ENCODE measurements at regions not wholly inside any gene's neighbourhood (a gene's known extent, or its start where the extent isn't known, plus 50 kb on each side); places are given as distances from the start of the nearest gene placed in this dataset.

GRCh38 chr11:105553025-105553424, 56.8 kb upstream of the GRIA4 start:
- peaks cover 4% of the 10 kb centered on the region for H3K27me3 Mint-ChIP-seq
- H3K4me3 Mint-ChIP-seq, result no peak overlapping the region
- no peaks in the 10 kb centered on the region for H3K9me3 Mint-ChIP-seq
- no peaks in the 10 kb centered on the region for H3K4me1 Mint-ChIP-seq
- H3K36me3 Mint-ChIP-seq, result no peaks in the 10 kb centered on the region
- H3K27ac Mint-ChIP-seq, result no peak overlapping the region

DNA sequence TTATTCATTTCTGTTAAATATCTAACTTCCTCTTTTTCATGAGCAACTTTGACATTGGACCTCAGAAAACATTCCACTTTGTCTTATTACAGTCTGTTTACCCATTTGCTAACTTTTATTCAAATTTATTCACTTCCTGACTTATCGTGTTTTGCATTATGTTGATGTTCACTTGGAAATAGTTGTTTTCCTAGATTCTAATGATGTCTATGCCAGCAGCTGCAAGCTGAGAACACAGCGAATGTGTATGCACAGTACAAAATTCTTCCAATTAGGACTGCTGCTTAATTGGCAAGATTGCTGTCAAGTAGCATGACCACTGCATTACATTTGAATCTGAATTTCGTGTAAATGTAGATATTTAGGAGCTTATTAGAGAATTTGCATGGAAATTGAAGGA, 61.5 kb upstream of the GRIA4 start:
- Mint-ChIP-seq H3K27me3 (peaks cover under 1% of the 10 kb centered on the region), H3K4me3 (no peak overlapping the region), H3K27ac (no peak overlapping the region), H3K36me3 (no peaks in the 10 kb centered on the region), H3K9me3 (no peaks in the 10 kb centered on the region), H3K4me1 (no peaks in the 10 kb centered on the region)

GRCh38 chr11:105538588-105538987, 71.3 kb upstream of the GRIA4 start:
- H3K27me3 Mint-ChIP-seq, result no peaks in the 10 kb centered on the region
- no peaks in the 10 kb centered on the region for H3K9me3 Mint-ChIP-seq
- H3K36me3 Mint-ChIP-seq, result no peaks in the 10 kb centered on the region
- no peak overlapping the region for H3K4me3 Mint-ChIP-seq
- H3K27ac Mint-ChIP-seq, result no peak overlapping the region
- no peaks in the 10 kb centered on the region for H3K4me1 Mint-ChIP-seq

DNA sequence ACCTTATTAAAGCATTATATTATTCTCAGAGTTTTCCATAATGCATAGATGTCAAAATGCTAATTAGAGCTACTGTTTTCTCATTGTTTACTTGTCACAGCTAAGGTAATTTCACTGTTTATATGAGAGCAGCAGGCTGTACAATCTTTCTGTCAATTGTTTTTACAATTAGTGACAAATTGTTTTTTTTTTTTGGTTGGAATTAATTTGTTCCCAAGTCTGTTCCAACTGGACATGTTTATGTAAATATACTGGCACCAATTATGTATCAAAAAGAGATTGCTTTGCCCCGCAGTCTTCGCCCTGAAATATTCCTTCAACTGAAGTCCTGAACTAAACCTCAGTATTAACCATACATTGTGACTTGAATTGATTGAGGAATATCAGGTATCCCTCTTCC, 72.3 kb upstream of the GRIA4 start:
- Mint-ChIP-seq H3K36me3 (no peaks in the 10 kb centered on the region), H3K27ac (no peak overlapping the region), H3K9me3 (no peaks in the 10 kb centered on the region), H3K4me1 (no peaks in the 10 kb centered on the region), H3K4me3 (no peak overlapping the region), H3K27me3 (no peaks in the 10 kb centered on the region)

DNA sequence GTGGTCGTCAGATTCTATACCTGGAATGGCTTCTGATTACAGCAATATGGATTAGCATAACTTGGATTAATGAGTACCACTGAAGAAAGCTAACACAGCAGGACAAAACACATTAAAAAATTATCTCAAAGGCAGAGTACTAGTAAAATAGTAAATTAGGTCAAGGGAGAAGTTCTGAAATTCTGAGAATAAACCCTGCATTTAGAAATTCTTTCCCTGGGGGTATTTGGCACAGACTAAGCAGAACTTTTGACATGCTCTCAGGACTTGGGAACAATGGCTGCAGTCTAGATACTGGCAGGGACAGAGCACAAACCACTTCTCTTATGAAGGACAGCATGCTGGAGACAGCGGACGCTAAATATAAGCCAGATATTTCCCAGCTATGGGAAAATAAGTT, 85.6 kb upstream of the GRIA4 start:
- Mint-ChIP-seq H3K4me3 (no peak overlapping the region), H3K27ac (no peak overlapping the region), H3K9me3 (peaks cover 11% of the 10 kb centered on the region), H3K36me3 (no peaks in the 10 kb centered on the region), H3K4me1 (no peaks in the 10 kb centered on the region), H3K27me3 (peaks cover 2% of the 10 kb centered on the region)

DNA sequence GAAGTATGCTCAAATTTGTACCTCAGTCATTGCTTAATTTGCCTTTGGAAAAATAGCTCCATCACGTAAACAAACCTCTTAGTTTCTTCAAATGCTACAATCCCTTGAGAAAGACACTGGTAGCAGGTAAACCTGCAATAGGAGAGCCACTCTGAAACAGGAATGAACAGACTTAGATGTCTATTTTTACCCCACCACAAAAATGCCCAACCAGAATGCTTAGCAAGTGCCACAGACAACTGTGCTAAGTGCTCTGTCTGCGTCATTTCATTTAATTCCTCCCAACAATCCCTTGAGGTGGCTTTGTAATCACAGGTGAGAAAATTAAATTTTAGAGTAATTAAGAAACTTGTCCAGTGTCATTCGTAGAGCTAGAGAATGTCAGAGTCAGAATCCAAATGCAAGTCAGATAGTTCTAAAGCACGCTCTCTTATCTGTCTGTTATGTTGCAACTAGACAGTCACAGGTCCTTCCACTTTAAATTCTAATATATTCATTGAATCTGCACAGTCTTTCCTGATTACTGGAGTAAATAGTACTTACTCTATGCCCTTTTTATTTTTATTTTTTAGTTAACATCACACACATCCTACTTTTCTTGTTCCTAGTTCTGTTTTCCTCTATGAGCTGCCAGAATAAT, 89.0 kb upstream of the GRIA4 start:
- peaks cover 4% of the 10 kb centered on the region for H3K27me3 Mint-ChIP-seq
- H3K4me3 Mint-ChIP-seq, result no peak overlapping the region
- H3K9me3 Mint-ChIP-seq, result no peaks in the 10 kb centered on the region
- H3K36me3 Mint-ChIP-seq, result no peaks in the 10 kb centered on the region
- H3K4me1 Mint-ChIP-seq, result no peaks in the 10 kb centered on the region
- no peak overlapping the region for H3K27ac Mint-ChIP-seq

DNA sequence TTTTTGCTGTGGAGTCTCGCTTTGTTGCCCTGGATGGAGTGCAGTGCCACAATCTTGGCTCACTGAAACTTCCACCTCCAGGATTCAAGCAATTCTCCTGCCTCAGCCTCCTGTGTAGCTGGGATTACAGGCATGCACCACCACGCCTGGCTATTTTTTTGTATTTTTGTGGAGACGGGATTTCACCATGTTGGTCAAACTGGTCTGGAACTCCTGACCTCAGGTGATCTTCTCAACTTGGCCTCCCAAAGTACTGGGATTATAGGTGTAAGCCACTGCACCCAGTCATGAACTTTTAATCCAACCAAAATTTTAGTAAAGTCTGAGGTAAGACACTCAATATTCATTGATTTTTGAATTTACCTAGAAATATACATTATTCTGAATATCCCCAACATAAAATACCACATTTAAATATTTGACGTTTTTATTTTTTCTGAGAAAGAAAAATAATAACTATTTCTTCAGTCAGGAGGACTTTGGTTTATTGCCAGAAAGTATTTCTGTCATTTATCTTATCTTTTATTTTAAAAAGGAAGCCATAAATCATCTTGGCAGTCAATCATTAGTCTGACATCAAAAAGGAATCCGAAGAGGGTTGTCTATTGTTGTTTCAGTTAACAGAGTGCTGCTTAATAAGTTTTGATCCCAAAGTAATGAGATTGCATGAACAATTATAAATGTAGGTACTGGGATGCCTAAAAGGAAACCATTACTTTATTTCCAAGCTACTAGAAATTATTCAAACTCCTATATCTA, 102.2 kb upstream of the GRIA4 start:
- Mint-ChIP-seq H3K4me3 (no peak overlapping the region), H3K9me3 (no peaks in the 10 kb centered on the region), H3K27ac (no peak overlapping the region), H3K27me3 (peaks cover 4% of the 10 kb centered on the region), H3K4me1 (no peaks in the 10 kb centered on the region), H3K36me3 (no peaks in the 10 kb centered on the region)

GRCh38 chr11:105492010-105492409, 117.9 kb upstream of the GRIA4 start:
- no peak overlapping the region for H3K4me3 Mint-ChIP-seq
- H3K4me1 Mint-ChIP-seq, result no peaks in the 10 kb centered on the region
- no peak overlapping the region for H3K27ac Mint-ChIP-seq
- H3K9me3 Mint-ChIP-seq, result no peaks in the 10 kb centered on the region
- no peaks in the 10 kb centered on the region for H3K36me3 Mint-ChIP-seq
- H3K27me3 Mint-ChIP-seq, result no peaks in the 10 kb centered on the region

- H3K4me1 Mint-ChIP-seq, result no peaks in the 10 kb centered on the region
- H3K27ac Mint-ChIP-seq, result no peak overlapping the region
- no peak overlapping the region for H3K4me3 Mint-ChIP-seq
- peaks cover 1% of the 10 kb centered on the region for H3K27me3 Mint-ChIP-seq
- no peaks in the 10 kb centered on the region for H3K36me3 Mint-ChIP-seq
- no peaks in the 10 kb centered on the region for H3K9me3 Mint-ChIP-seq
Measured at GRCh38 chr11:105491394-105491793, 118.5 kb upstream of the GRIA4 start.

- H3K4me1 Mint-ChIP-seq, result no peaks in the 10 kb centered on the region
- peaks cover 2% of the 10 kb centered on the region for H3K27me3 Mint-ChIP-seq
- no peaks in the 10 kb centered on the region for H3K9me3 Mint-ChIP-seq
- H3K27ac Mint-ChIP-seq, result no peak overlapping the region
- no peak overlapping the region for H3K4me3 Mint-ChIP-seq
- H3K36me3 Mint-ChIP-seq, result no peaks in the 10 kb centered on the region
Measured at GRCh38 chr11:105490333-105490732, 119.5 kb upstream of the GRIA4 start.

DNA sequence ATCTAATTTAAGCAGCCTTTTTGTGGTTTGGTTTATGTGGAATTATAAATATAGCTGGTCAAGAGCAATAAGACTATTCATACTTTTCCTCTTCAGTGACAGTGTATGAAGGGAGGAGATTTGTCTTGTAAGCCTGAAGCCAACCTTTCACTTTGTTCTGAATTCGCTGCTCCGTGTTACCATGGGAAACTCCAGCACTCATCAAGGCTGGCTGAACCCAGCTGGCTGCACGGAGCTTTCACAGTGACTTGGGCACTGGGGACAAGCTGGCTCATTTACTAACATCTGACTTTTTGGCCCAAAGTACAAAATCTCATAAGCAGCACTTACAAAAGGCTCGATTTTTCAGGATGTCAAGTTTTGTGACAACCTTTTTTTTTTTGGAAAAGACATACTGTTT, 120.4 kb upstream of the GRIA4 start:
- Mint-ChIP-seq H3K27ac (no peak overlapping the region), H3K4me1 (no peaks in the 10 kb centered on the region), H3K4me3 (no peak overlapping the region), H3K9me3 (no peaks in the 10 kb centered on the region), H3K36me3 (no peaks in the 10 kb centered on the region), H3K27me3 (peaks cover 2% of the 10 kb centered on the region)

DNA sequence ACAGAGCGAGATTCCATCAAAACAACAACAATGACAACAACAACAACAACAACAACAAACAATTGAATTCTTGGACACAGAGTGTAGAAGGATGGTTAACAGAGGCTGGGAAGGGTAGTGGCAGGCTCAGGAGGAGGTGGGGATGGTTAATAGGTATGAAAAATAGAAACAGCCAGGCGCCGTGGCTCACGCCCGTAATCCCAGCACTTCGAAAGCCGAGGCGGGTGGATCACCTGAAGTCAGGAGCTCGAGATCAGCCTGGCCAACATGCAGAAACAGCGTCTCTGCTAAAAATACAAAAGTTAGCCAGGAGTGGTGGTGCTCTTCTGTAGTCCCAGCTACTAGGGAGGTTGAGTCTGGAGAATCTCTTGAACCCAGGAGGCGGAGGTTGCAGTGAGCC, 122.9 kb upstream of the GRIA4 start:
- Mint-ChIP-seq H3K4me1 (no peaks in the 10 kb centered on the region), H3K27me3 (peaks cover 2% of the 10 kb centered on the region), H3K27ac (no peak overlapping the region), H3K9me3 (no peaks in the 10 kb centered on the region), H3K4me3 (no peak overlapping the region), H3K36me3 (no peaks in the 10 kb centered on the region)

DNA sequence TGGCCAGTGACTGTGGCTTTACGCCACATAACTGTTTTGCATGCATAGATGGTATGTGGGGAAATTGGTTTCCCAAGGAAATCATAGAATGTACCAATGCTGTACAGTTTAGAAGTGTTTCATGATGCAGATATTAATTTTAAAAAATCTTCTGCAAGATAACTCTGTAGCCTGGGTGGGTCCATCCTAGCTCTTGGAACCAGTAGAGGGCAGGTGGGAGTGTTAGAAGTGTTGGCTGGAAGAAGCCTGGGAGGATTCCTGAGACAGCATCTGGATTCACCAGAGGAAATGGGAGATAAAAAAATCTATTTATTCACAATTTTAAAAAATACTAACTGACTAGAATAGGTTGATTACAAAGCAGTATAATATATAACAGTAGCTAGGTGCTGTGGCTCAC, 139.9 kb upstream of the GRIA4 start:
- Mint-ChIP-seq H3K36me3 (no peaks in the 10 kb centered on the region), H3K4me1 (no peaks in the 10 kb centered on the region), H3K4me3 (no peak overlapping the region), H3K9me3 (no peaks in the 10 kb centered on the region), H3K27me3 (no peaks in the 10 kb centered on the region), H3K27ac (no peak overlapping the region)

- H3K27me3 Mint-ChIP-seq, result no peaks in the 10 kb centered on the region
- H3K27ac Mint-ChIP-seq, result no peak overlapping the region
- H3K4me1 Mint-ChIP-seq, result no peaks in the 10 kb centered on the region
- no peaks in the 10 kb centered on the region for H3K9me3 Mint-ChIP-seq
- H3K36me3 Mint-ChIP-seq, result no peaks in the 10 kb centered on the region
- H3K4me3 Mint-ChIP-seq, result no peak overlapping the region
Measured at GRCh38 chr11:105468154-105468553, 141.7 kb upstream of the GRIA4 start.

DNA sequence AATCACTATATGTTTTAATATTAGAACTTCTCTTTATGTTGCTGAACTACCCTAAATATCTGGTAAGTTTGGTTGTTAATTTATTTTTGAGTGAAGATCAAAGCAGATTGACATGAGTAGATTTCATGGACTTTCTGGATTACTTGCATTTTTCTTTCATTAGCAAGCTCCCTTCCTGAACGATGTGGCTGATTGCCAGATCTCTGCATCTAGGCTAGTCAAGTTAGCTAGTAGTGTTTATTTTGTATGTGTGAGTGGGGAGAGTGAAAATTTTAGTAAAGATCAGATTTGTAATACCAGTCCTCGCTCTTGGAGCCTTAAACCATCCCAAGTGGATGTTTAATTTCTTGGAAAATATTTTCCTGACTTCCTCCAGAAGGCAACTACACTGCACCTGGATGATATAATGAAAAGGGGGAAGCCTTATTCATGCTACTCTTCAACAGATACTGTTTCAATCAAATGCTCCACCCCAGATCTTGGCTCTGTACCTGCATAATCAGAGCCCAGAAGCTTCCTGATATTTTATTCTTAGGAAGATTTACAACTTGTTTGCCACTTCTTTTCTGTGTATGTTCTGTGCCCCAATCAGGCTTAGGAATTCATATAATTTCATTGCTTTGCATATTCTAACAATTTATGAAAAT, 143.2 kb upstream of the GRIA4 start:
- Mint-ChIP-seq H3K27ac (no peak overlapping the region), H3K9me3 (no peaks in the 10 kb centered on the region), H3K36me3 (no peaks in the 10 kb centered on the region), H3K4me1 (no peaks in the 10 kb centered on the region), H3K4me3 (no peak overlapping the region), H3K27me3 (no peaks in the 10 kb centered on the region)

DNA sequence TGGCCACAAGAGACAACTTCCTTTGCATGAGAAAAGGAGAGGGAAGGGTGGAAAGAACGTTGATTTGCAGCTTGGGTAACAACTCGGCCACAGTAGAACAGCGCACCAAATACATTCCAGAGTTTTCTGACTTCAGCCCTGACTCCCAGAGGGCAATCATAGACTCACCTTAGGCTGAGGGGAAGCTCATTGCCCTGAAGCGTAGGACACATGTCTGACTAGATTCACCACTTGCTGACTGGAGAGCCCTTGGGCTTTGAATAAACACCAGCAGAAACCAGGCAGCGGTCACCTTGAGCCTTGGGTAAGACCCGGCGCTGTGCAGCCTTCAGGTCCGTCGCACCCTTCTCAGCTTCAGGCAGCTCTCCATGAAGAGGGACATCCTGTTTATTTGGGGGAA, 151.8 kb upstream of the GRIA4 start:
- no peak overlapping the region for H3K27ac Mint-ChIP-seq
- no peaks in the 10 kb centered on the region for H3K36me3 Mint-ChIP-seq
- H3K4me3 Mint-ChIP-seq, result no peak overlapping the region
- peaks cover 2% of the 10 kb centered on the region for H3K27me3 Mint-ChIP-seq
- H3K4me1 Mint-ChIP-seq, result no peaks in the 10 kb centered on the region
- peaks cover 11% of the 10 kb centered on the region for H3K9me3 Mint-ChIP-seq
